ENCODE measurements at regions not wholly inside any gene's neighbourhood (a gene's known extent, or its start where the extent isn't known, plus 50 kb on each side); places are given as distances from the start of the nearest gene placed in this dataset.
"Not testable (repeated sequence)": the region's sequence is repeated elsewhere in the genome, so short reads cannot be mapped to it uniquely, and the experiment has no call there.

- DNase-seq (ENCODE audit: low read depth in 2 of 2): no peak
- H3K4me3 ChIP-seq (replicated peaks in 1 of 2; ENCODE audit: low read depth in 2 of 2, low read length in 2 of 2): no peak overlapping the region
- no peak for TF ChIP-seq CTCF (IDR thresholded peaks at IDR 0.05; ENCODE audit: low read depth, low read length)
Observed at GRCh38 chr6:63507096-63507495, 65.2 kb upstream of the LOC128125822 start.

- no peak for TF ChIP-seq CTCF (IDR thresholded peaks at IDR 0.05; ENCODE audit: low read depth, low read length)
- H3K4me3 ChIP-seq (replicated peaks in 1 of 2; ENCODE audit: low read depth in 2 of 2, low read length in 2 of 2): no peak overlapping the region
- DNase-seq (ENCODE audit: low read depth in 2 of 2): peak; percentile 5 to 81
Observed at GRCh38 chr6:63509652-63510352, 62.5 kb upstream of the LOC128125822 start.

- no peak for TF ChIP-seq CTCF (IDR thresholded peaks at IDR 0.05; ENCODE audit: low read depth, low read length)
- no peak overlapping the region for H3K4me3 ChIP-seq (replicated peaks in 1 of 2; ENCODE audit: low read depth in 2 of 2, low read length in 2 of 2)
- DNase-seq (ENCODE audit: low read depth in 2 of 2): no peak
Observed at GRCh38 chr6:63510353-63510686, 62.0 kb upstream of the LOC128125822 start.

- DNase-seq (ENCODE audit: low read depth in 2 of 2): no peak
- TF ChIP-seq CTCF (IDR thresholded peaks at IDR 0.05; ENCODE audit: low read depth, low read length): no peak
- H3K4me3 ChIP-seq (replicated peaks in 1 of 2; ENCODE audit: low read depth in 2 of 2, low read length in 2 of 2): no peak overlapping the region
Observed at GRCh38 chr6:63510849-63511248, 61.4 kb upstream of the LOC128125822 start.

GRCh38 chr6:63514488-63515173 lies 57.6 kb upstream of the LOC128125822 start:
- H3K4me3 ChIP-seq (replicated peaks in 1 of 2; ENCODE audit: low read depth in 2 of 2, low read length in 2 of 2): no peak overlapping the region
- no peak for TF ChIP-seq CTCF (IDR thresholded peaks at IDR 0.05; ENCODE audit: low read depth, low read length)
- no peak for DNase-seq (ENCODE audit: low read depth in 2 of 2)

GRCh38 chr6:63515227-63515626 lies 57.1 kb upstream of the LOC128125822 start:
- H3K4me3 ChIP-seq (replicated peaks in 1 of 2; ENCODE audit: low read depth in 2 of 2, low read length in 2 of 2); DNase-seq (ENCODE audit: low read depth in 2 of 2): not testable (repeated sequence)

GRCh38 chr6:63516186-63516944 lies 55.9 kb upstream of the LOC128125822 start:
- no peak for TF ChIP-seq CTCF (IDR thresholded peaks at IDR 0.05; ENCODE audit: low read depth, low read length)
- H3K4me3 ChIP-seq (replicated peaks in 1 of 2; ENCODE audit: low read depth in 2 of 2, low read length in 2 of 2): no peak overlapping the region
- DNase-seq (ENCODE audit: low read depth in 2 of 2): peak in 1 of 2 donors; percentile 14
